ENCODE measurements at regions not wholly inside any gene's neighbourhood (a gene's known extent, or its start where the extent isn't known, plus 50 kb on each side); places are given as distances from the start of the nearest gene placed in this dataset.

GRCh38 chr20:22805219-22805618 lies 220.8 kb upstream of the FOXA2 start:
- Histone ChIP-seq H3K27me3 (ENCODE audit: control insufficient read depth in 1 of 2, insufficient read depth in 2 of 2, low read length in 2 of 2) (peaks cover 0 to 5% of the 10 kb centered on the region in 2 donors), H3K27ac (ENCODE audit: low read length) (no peak overlapping the region), H3K4me1 (ENCODE audit: control insufficient read depth, insufficient read depth, low read length) (peaks cover 2% of the 10 kb centered on the region), H3K9ac (ENCODE audit: low read length in 2 of 2) (no peak overlapping the region), H3K36me3 (ENCODE audit: control insufficient read depth in 2 of 2, insufficient read depth in 2 of 2, low read length in 2 of 2) (no peaks in the 10 kb centered on the region), H3K9me3 (ENCODE audit: control insufficient read depth in 2 of 2, low read length in 2 of 2) (no peaks in the 10 kb centered on the region), H3K4me3 (ENCODE audit: low read length in 2 of 2) (no peak overlapping the region)

- Histone ChIP-seq H3K36me3 (ENCODE audit: control insufficient read depth in 2 of 2, insufficient read depth in 2 of 2, low read length in 2 of 2) (no peaks in the 10 kb centered on the region), H3K27me3 (ENCODE audit: control insufficient read depth in 1 of 2, insufficient read depth in 2 of 2, low read length in 2 of 2) (peaks cover 0 to 2% of the 10 kb centered on the region in 2 donors), H3K9ac (ENCODE audit: low read length in 2 of 2) (no peak overlapping the region), H3K4me1 (ENCODE audit: control insufficient read depth, insufficient read depth, low read length) (peaks cover 2% of the 10 kb centered on the region), H3K27ac (ENCODE audit: low read length) (no peak overlapping the region), H3K4me3 (ENCODE audit: low read length in 2 of 2) (no peak overlapping the region), H3K9me3 (ENCODE audit: control insufficient read depth in 2 of 2, low read length in 2 of 2) (no peaks in the 10 kb centered on the region)
Observed at GRCh38 chr20:22805996-22806395, 221.6 kb upstream of the FOXA2 start.

GRCh38 chr20:22807045-22807444 lies 222.7 kb upstream of the FOXA2 start:
- Histone ChIP-seq H3K36me3 (ENCODE audit: control insufficient read depth in 2 of 2, insufficient read depth in 2 of 2, low read length in 2 of 2) (no peaks in the 10 kb centered on the region), H3K4me1 (ENCODE audit: control insufficient read depth, insufficient read depth, low read length) (peaks cover 2% of the 10 kb centered on the region), H3K4me3 (ENCODE audit: low read length in 2 of 2) (no peak overlapping the region), H3K9me3 (ENCODE audit: control insufficient read depth in 2 of 2, low read length in 2 of 2) (no peaks in the 10 kb centered on the region), H3K27me3 (ENCODE audit: control insufficient read depth in 1 of 2, insufficient read depth in 2 of 2, low read length in 2 of 2) (peaks cover 0 to 2% of the 10 kb centered on the region in 2 donors), H3K9ac (ENCODE audit: low read length in 2 of 2) (no peak overlapping the region), H3K27ac (ENCODE audit: low read length) (no peak overlapping the region)

- Histone ChIP-seq H3K27ac (ENCODE audit: low read length) (no peak overlapping the region), H3K9me3 (ENCODE audit: control insufficient read depth in 2 of 2, low read length in 2 of 2) (no peaks in the 10 kb centered on the region), H3K4me3 (ENCODE audit: low read length in 2 of 2) (no peak overlapping the region), H3K27me3 (ENCODE audit: control insufficient read depth in 1 of 2, insufficient read depth in 2 of 2, low read length in 2 of 2) (no peaks in the 10 kb centered on the region), H3K36me3 (ENCODE audit: control insufficient read depth in 2 of 2, insufficient read depth in 2 of 2, low read length in 2 of 2) (no peaks in the 10 kb centered on the region), H3K9ac (ENCODE audit: low read length in 2 of 2) (no peak overlapping the region), H3K4me1 (ENCODE audit: control insufficient read depth, insufficient read depth, low read length) (peaks cover 2% of the 10 kb centered on the region)
Observed at GRCh38 chr20:22807646-22808244, 223.4 kb upstream of the FOXA2 start.

- no peak overlapping the region for H3K9ac ChIP-seq (ENCODE audit: low read length in 2 of 2)
- H3K9me3 ChIP-seq (ENCODE audit: control insufficient read depth in 2 of 2, low read length in 2 of 2), result no peaks in the 10 kb centered on the region
- no peak overlapping the region for H3K4me3 ChIP-seq (ENCODE audit: low read length in 2 of 2)
- H3K27me3 ChIP-seq (ENCODE audit: control insufficient read depth in 1 of 2, insufficient read depth in 2 of 2, low read length in 2 of 2), result no peaks in the 10 kb centered on the region
- peaks cover 2% of the 10 kb centered on the region for H3K4me1 ChIP-seq (ENCODE audit: control insufficient read depth, insufficient read depth, low read length)
- no peak overlapping the region for H3K27ac ChIP-seq (ENCODE audit: low read length)
- no peaks in the 10 kb centered on the region for H3K36me3 ChIP-seq (ENCODE audit: control insufficient read depth in 2 of 2, insufficient read depth in 2 of 2, low read length in 2 of 2)
Observed at GRCh38 chr20:22808628-22809027, 224.3 kb upstream of the FOXA2 start.

- Histone ChIP-seq H3K36me3 (ENCODE audit: control insufficient read depth in 2 of 2, insufficient read depth in 2 of 2, low read length in 2 of 2) (no peaks in the 10 kb centered on the region), H3K9me3 (ENCODE audit: control insufficient read depth in 2 of 2, low read length in 2 of 2) (no peaks in the 10 kb centered on the region), H3K9ac (ENCODE audit: low read length in 2 of 2) (no peak overlapping the region), H3K27ac (ENCODE audit: low read length) (no peak overlapping the region), H3K4me3 (ENCODE audit: low read length in 2 of 2) (no peak overlapping the region), H3K27me3 (ENCODE audit: control insufficient read depth in 1 of 2, insufficient read depth in 2 of 2, low read length in 2 of 2) (no peaks in the 10 kb centered on the region), H3K4me1 (ENCODE audit: control insufficient read depth, insufficient read depth, low read length) (peaks cover 2% of the 10 kb centered on the region)
Observed at GRCh38 chr20:22810030-22810429, 225.1 kb upstream of the SSTR4 start.

- Histone ChIP-seq H3K27me3 (ENCODE audit: control insufficient read depth in 1 of 2, insufficient read depth in 2 of 2, low read length in 2 of 2) (peaks cover 0 to 2% of the 10 kb centered on the region in 2 donors), H3K36me3 (ENCODE audit: control insufficient read depth in 2 of 2, insufficient read depth in 2 of 2, low read length in 2 of 2) (no peaks in the 10 kb centered on the region), H3K9ac (ENCODE audit: low read length in 2 of 2) (no peak overlapping the region), H3K27ac (ENCODE audit: low read length) (no peak overlapping the region), H3K4me3 (ENCODE audit: low read length in 2 of 2) (no peak overlapping the region), H3K9me3 (ENCODE audit: control insufficient read depth in 2 of 2, low read length in 2 of 2) (no peaks in the 10 kb centered on the region), H3K4me1 (ENCODE audit: control insufficient read depth, insufficient read depth, low read length) (no peaks in the 10 kb centered on the region)
Observed at GRCh38 chr20:22810626-22811569, 224.2 kb upstream of the SSTR4 start.

- no peak overlapping the region for H3K27ac ChIP-seq (ENCODE audit: low read length)
- no peaks in the 10 kb centered on the region for H3K4me1 ChIP-seq (ENCODE audit: control insufficient read depth, insufficient read depth, low read length)
- no peaks in the 10 kb centered on the region for H3K36me3 ChIP-seq (ENCODE audit: control insufficient read depth in 2 of 2, insufficient read depth in 2 of 2, low read length in 2 of 2)
- peaks cover 0 to 2% of the 10 kb centered on the region in 2 donors for H3K27me3 ChIP-seq (ENCODE audit: control insufficient read depth in 1 of 2, insufficient read depth in 2 of 2, low read length in 2 of 2)
- peaks cover 0 to 2% of the 10 kb centered on the region in 2 donors for H3K9me3 ChIP-seq (ENCODE audit: control insufficient read depth in 2 of 2, low read length in 2 of 2)
- H3K9ac ChIP-seq (ENCODE audit: low read length in 2 of 2), result no peak overlapping the region
- no peak overlapping the region for H3K4me3 ChIP-seq (ENCODE audit: low read length in 2 of 2)
Observed at GRCh38 chr20:22814471-22815205, 220.5 kb upstream of the SSTR4 start.

GRCh38 chr20:22815206-22815551 lies 219.9 kb upstream of the SSTR4 start:
- Histone ChIP-seq H3K27ac (ENCODE audit: low read length) (no peak overlapping the region), H3K36me3 (ENCODE audit: control insufficient read depth in 2 of 2, insufficient read depth in 2 of 2, low read length in 2 of 2) (no peaks in the 10 kb centered on the region), H3K9ac (ENCODE audit: low read length in 2 of 2) (no peak overlapping the region), H3K4me1 (ENCODE audit: control insufficient read depth, insufficient read depth, low read length) (no peaks in the 10 kb centered on the region), H3K9me3 (ENCODE audit: control insufficient read depth in 2 of 2, low read length in 2 of 2) (peaks cover 0 to 2% of the 10 kb centered on the region in 2 donors), H3K27me3 (ENCODE audit: control insufficient read depth in 1 of 2, insufficient read depth in 2 of 2, low read length in 2 of 2) (peaks cover 0 to 2% of the 10 kb centered on the region in 2 donors), H3K4me3 (ENCODE audit: low read length in 2 of 2) (no peak overlapping the region)

- H3K4me3 ChIP-seq (ENCODE audit: low read length in 2 of 2), result no peak overlapping the region
- H3K27me3 ChIP-seq (ENCODE audit: control insufficient read depth in 1 of 2, insufficient read depth in 2 of 2, low read length in 2 of 2), result peaks cover 0 to 2% of the 10 kb centered on the region in 2 donors
- H3K4me1 ChIP-seq (ENCODE audit: control insufficient read depth, insufficient read depth, low read length), result no peaks in the 10 kb centered on the region
- H3K36me3 ChIP-seq (ENCODE audit: control insufficient read depth in 2 of 2, insufficient read depth in 2 of 2, low read length in 2 of 2), result no peaks in the 10 kb centered on the region
- H3K9me3 ChIP-seq (ENCODE audit: control insufficient read depth in 2 of 2, low read length in 2 of 2), result peaks cover 0 to 2% of the 10 kb centered on the region in 2 donors
- no peak overlapping the region for H3K9ac ChIP-seq (ENCODE audit: low read length in 2 of 2)
- no peak overlapping the region for H3K27ac ChIP-seq (ENCODE audit: low read length)
Observed at GRCh38 chr20:22815603-22816315, 219.4 kb upstream of the SSTR4 start.

All from stomach smooth muscle (tissue), 2 donors.